ENCODE measurements at regions not wholly inside any gene's neighbourhood (a gene's known extent, or its start where the extent isn't known, plus 50 kb on each side); places are given as distances from the start of the nearest gene placed in this dataset.

DNA sequence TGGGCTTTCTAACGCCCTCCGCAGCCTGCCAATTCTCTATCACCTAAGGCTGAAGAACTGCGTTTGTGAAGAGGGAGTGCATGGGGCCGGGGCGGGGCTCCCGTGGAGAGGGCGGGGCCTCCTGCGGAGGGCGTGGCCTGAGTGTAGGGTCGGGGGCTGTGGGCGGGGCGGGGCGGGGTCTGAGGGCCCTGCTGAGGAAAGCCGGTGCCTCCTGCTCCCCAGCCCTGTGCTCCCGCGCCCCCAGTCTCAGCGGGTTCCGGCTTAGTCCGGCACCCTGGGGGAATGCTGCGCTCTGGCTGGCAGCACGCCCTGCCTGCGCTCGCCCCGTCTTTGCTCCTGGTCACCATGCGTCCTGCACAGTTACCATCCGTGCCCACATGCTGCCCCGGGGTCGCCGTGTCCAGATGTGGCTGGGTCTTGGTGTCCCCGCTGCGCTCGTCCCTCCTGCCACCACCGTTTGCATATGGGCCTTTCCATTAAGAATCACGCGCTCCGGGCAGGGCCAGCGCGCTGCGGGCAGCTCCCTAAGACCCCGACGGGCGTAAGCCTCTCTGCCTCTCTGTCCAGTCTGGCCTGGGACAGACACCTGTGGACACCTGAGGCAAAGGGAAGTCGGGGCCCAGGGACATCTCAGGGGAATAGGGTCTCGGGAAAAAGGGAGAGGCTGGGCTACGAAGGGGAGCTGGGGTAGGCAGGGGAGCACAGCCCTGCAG is 144.0 kb upstream of the RET start:
- H3K4me3 ChIP-seq (ENCODE audit: low read depth, low read length) = no peak overlapping the region
- DNase-seq (ENCODE audit: low read depth) = no peak
- no peak for TF ChIP-seq CTCF (IDR thresholded peaks at IDR 0.05; ENCODE audit: insufficient read depth, low read length)

GRCh38 chr10:42933448-42934340 is 143.2 kb upstream of the RET start:
- no peak overlapping the region for H3K4me3 ChIP-seq (ENCODE audit: low read depth, low read length)
- TF ChIP-seq CTCF (IDR thresholded peaks at IDR 0.05; ENCODE audit: insufficient read depth, low read length) = no peak
- peak; percentile 1 for DNase-seq (ENCODE audit: low read depth)

DNA sequence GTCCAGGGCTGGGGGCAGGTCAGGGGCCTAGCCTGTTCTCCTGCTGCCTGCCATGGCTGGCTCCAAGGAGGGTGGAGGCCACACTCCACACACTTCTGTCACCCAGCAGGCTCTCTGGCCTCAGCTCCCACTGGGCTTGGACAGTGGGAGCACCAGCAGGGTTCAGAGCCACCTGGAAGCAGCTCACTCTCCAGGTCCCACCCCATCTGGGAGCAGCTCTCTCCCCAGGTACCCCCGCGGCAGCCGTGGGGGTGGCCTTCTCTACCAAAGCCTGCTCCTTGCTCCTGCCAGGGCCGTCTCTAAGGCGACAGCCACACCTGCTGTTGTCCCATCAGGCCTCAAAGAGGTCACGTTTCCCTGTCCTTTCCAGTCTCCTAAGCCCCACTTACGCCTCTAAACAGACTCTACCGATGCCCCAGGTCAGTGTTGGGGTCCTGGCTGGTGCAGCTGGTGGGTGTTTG is 142.5 kb upstream of the RET start:
- DNase-seq (ENCODE audit: low read depth) = no peak
- H3K4me3 ChIP-seq (ENCODE audit: low read depth, low read length) = no peak overlapping the region
- TF ChIP-seq CTCF (IDR thresholded peaks at IDR 0.05; ENCODE audit: insufficient read depth, low read length) = no peak

DNA sequence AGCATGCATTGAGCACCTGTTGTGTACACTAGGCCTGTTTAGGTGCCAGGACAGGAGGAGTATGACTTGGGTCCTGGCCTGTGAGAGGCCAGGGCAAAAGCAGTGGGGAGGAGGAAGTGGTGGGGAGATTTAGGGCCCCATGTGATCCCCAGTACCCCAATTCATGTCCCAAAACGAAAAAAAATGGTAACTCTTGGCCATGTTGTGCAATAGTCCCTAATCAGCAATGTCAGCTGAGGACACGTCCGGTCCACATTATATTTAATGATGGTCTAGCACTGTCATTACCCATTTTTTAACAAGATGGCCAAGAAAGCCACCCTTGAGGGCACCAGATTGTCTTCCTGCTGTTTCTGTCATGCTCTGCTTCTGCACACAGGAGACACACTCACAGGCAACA is 142.0 kb upstream of the RET start:
- no peak for TF ChIP-seq CTCF (IDR thresholded peaks at IDR 0.05; ENCODE audit: insufficient read depth, low read length)
- no peak for DNase-seq (ENCODE audit: low read depth)
- H3K4me3 ChIP-seq (ENCODE audit: low read depth, low read length) = no peak overlapping the region

DNA sequence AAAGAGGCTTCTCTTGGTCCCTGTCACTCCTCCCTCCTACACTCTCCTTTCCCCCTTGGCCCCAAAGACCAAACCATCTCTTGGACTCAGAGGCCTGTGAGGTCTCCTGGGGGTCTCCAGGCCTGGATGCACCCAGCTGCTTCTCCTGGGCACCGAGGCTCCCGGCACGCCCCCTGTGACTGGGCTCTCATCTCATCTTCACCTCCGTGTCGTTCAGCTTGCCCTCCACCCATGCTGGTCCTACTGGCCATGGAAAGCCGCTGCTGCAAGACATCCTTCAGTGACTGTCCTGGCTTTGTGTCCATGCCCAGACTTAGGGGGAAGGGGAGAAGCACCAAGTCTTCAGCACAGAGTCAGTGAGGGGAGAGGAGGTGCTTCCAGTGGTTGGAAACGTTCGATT is 141.4 kb upstream of the RET start:
- no peak for DNase-seq (ENCODE audit: low read depth)
- H3K4me3 ChIP-seq (ENCODE audit: low read depth, low read length) = no peak overlapping the region
- TF ChIP-seq CTCF (IDR thresholded peaks at IDR 0.05; ENCODE audit: insufficient read depth, low read length) = no peak

DNA sequence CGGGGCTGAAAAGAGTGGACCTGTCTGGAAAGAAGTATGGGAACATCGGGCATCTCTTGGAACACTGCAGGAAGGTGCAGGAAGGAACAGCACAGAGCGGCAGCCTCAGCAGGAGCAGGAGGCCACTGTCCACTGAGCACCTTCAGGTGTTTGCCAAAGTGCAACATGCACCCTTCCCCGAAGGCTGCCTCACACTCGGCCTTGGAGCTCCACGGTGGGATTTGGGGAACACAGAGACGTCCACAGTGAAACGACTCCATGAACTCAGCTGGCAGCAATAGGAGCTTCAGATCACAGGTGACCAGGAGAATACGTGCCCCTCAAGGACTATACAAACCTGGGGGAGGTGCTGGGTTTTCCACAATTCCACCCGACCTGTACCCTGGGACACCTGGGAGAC is 140.3 kb upstream of the RET start:
- no peak for DNase-seq (ENCODE audit: low read depth)
- no peak for TF ChIP-seq CTCF (IDR thresholded peaks at IDR 0.05; ENCODE audit: insufficient read depth, low read length)
- H3K4me3 ChIP-seq (ENCODE audit: low read depth, low read length) = no peak overlapping the region
